H1 (cell line): ENCODE measurements at regions not wholly inside any gene's neighbourhood (a gene's known extent, or its start where the extent isn't known, plus 50 kb on each side); places are given as distances from the start of the nearest gene placed in this dataset.

Experiments used
- CTCF ChIA-PET: fragments of 300-600 bp; sonication (Branson Sonifier 250); formaldehyde crosslinking; loops from one replicate; lab custom pipeline; 2021; ENCODE audit not compliant: partially characterized antibody; lab: Charles Lee
- POLR2A ChIA-PET: fragments of 300-600 bp; sonication (Branson Sonifier 250); formaldehyde crosslinking; loops from one replicate; lab custom pipeline; 2021; ENCODE audit warnings: inconsistent platforms; ENCODE audit not compliant: partially characterized antibody; lab: Charles Lee
- DNase-seq, 2 experiments: peaks; one replicate each; pipeline versions ENCODE4 v3.0.0 to v3.0.0-alpha.2; 2010 to 2022; ENCODE audit warnings: low spot score in 2 of 2, low read depth in 1 of 2, mixed read lengths in 1 of 2
- FAIRE-seq: peaks from 2 replicates; lab custom pipeline; 2011; peaks lifted over from hg19 to GRCh38; lab: Jason Lieb, UNC
- H2AFZ ChIP-seq: 2 replicates; pipeline ENCODE4 v1.8.1; 2012; ENCODE audit warnings: low read length, inconsistent platforms
- H2AK5ac ChIP-seq: 2 replicates; pipeline ENCODE4 v1.6.1; 2013; ENCODE audit warnings: low read depth, low read length
- H2BK120ac ChIP-seq: replicated peaks from 2 replicates; pipeline ENCODE3; 2013; ENCODE audit warnings: low read depth, low read length, inconsistent platforms
- H2BK12ac ChIP-seq: 2 replicates; pipeline ENCODE4 v1.6.1; 2013; ENCODE audit warnings: low read depth, low read length
- H2BK15ac ChIP-seq: 2 replicates; pipeline ENCODE4 v1.6.1; 2013; ENCODE audit warnings: low read length
- H2BK20ac ChIP-seq: 2 replicates; pipeline ENCODE4 v1.6.1; 2013; ENCODE audit warnings: low read length
- H2BK5ac ChIP-seq: 2 replicates; pipeline ENCODE4 v1.6.1; 2013; ENCODE audit warnings: low read depth, low read length
- H3K14ac ChIP-seq: 2 replicates; pipeline ENCODE4 v1.6.1; 2013; ENCODE audit warnings: inconsistent platforms; ENCODE audit not compliant: insufficient read length
- H3K18ac ChIP-seq: 2 replicates; pipeline ENCODE4 v1.6.1; 2013; ENCODE audit warnings: low read length; ENCODE audit errors: extremely low read depth
- H3K23ac ChIP-seq: 2 replicates; pipeline ENCODE4 v1.6.1; 2013; ENCODE audit warnings: inconsistent platforms; ENCODE audit not compliant: insufficient read length
- H3K23me2 ChIP-seq: 2 replicates; pipeline ENCODE4 v1.6.1; 2013; ENCODE audit warnings: low read depth, low read length
- H3K27ac ChIP-seq: 2 replicates; pipeline ENCODE4 v1.6.1; 2011; ENCODE audit warnings: low read depth, low read length, inconsistent platforms
- H3K27me3 ChIP-seq, 4 experiments: replicated peaks in 1 of 4; 1 replicate in 1 of 4; 2 replicates in 3 of 4; pipeline versions ENCODE4 v1.6.1 to v1.8.1; 2011 to 2013; ENCODE audit warnings: low read length in 3 of 4, mild to moderate bottlenecking in 3 of 4, inconsistent platforms in 2 of 4, mixed read lengths in 2 of 4, moderate library complexity in 1 of 4; ENCODE audit not compliant: control insufficient read depth in 3 of 4, insufficient read depth in 3 of 4; ENCODE audit errors: extremely low read depth in 1 of 4
- H3K36me3 ChIP-seq, 4 experiments: 2 replicates each; pipeline versions ENCODE4 v1.6.1 to v1.8.1; 2011 to 2013; ENCODE audit warnings: mild to moderate bottlenecking in 4 of 4, low read length in 3 of 4, moderate library complexity in 2 of 4, control low read depth in 1 of 4, inconsistent platforms in 1 of 4; ENCODE audit not compliant: insufficient read depth in 4 of 4, control insufficient read depth in 2 of 4
- H3K4ac ChIP-seq: replicated peaks from 2 replicates; pipeline ENCODE3; 2013; ENCODE audit warnings: low read length, low read depth, mixed read lengths, inconsistent platforms; ENCODE audit not compliant: insufficient read length
- H3K4me1 ChIP-seq, 4 experiments: replicated peaks in 1 of 4; 1 replicate in 1 of 4; 2 replicates in 3 of 4; pipeline versions ENCODE4 v1.6.1 to v1.8.1; 2011 to 2013; ENCODE audit warnings: low read length in 3 of 4, inconsistent platforms in 2 of 4, mixed read lengths in 1 of 4; ENCODE audit not compliant: insufficient read depth in 4 of 4, control insufficient read depth in 3 of 4
- H3K4me2 ChIP-seq, 2 experiments: 2 replicates each; pipeline versions ENCODE4 v1.6.1 to v1.8.1; 2011 to 2013; ENCODE audit warnings: low read depth in 2 of 2, low read length in 2 of 2, control low read depth in 1 of 2, inconsistent platforms in 1 of 2, mild to moderate bottlenecking in 1 of 2; ENCODE audit not compliant: insufficient read depth in 1 of 2
- H3K4me3 ChIP-seq, 4 experiments: fragments of 200-600, 300-600 bp in 1 of 4; sonication (generic), shearing (Covaris generic), sonication (Bioruptor Twin) in 1 of 4; 2 replicates each; pipeline versions ENCODE4 v1.5.1 to v1.8.1; 2011 to 2016; ENCODE audit warnings: low read length in 4 of 4, low read depth in 3 of 4, control low read depth in 2 of 4, inconsistent platforms in 2 of 4, mild to moderate bottlenecking in 2 of 4, mixed read lengths in 1 of 4, moderate library complexity in 1 of 4; ENCODE audit not compliant: insufficient read depth in 2 of 4; ENCODE audit errors: extremely low read depth in 1 of 4
- H3K56ac ChIP-seq: replicated peaks from 2 replicates; pipeline ENCODE3; 2013; ENCODE audit warnings: low read depth, mild to moderate bottlenecking, mixed read lengths, low read length, inconsistent platforms; ENCODE audit not compliant: insufficient read length
- H3K79me1 ChIP-seq: 2 replicates; pipeline ENCODE4 v1.6.1; 2013; ENCODE audit warnings: low read depth, low read length, control low read depth
- H3K79me2 ChIP-seq, 2 experiments: 2 replicates each; pipeline versions ENCODE4 v1.6.1 to v1.8.1; 2012 to 2013; ENCODE audit warnings: low read length in 2 of 2, mild to moderate bottlenecking in 2 of 2, inconsistent platforms in 1 of 2; ENCODE audit not compliant: insufficient read depth in 2 of 2, control insufficient read depth in 1 of 2
- H3K9ac ChIP-seq, 4 experiments: replicated peaks in 1 of 4; 1 replicate in 1 of 4; 2 replicates in 3 of 4; pipeline versions ENCODE4 v1.6.1 to v1.8.1; 2011 to 2013; ENCODE audit warnings: low read depth in 3 of 4, low read length in 3 of 4, control low read depth in 2 of 4, mild to moderate bottlenecking in 2 of 4, moderate library complexity in 2 of 4, inconsistent platforms in 1 of 4; ENCODE audit errors: extremely low read depth in 1 of 4
- H3K9me3 ChIP-seq, 2 experiments: 2 replicates each; pipeline versions ENCODE4 v1.6.1 to v1.8.1; 2012 to 2013; ENCODE audit warnings: mild to moderate bottlenecking in 2 of 2, moderate library complexity in 2 of 2, control low read depth in 1 of 2, inconsistent platforms in 1 of 2, low read depth in 1 of 2, low read length in 1 of 2, mixed read lengths in 1 of 2; ENCODE audit not compliant: insufficient read depth in 2 of 2
- H4K20me1 ChIP-seq, 2 experiments: replicated peaks in 1 of 2; 2 replicates each; pipeline versions ENCODE3 to v1.8.1; 2011 to 2013; ENCODE audit warnings: inconsistent platforms in 2 of 2, low read length in 2 of 2, mild to moderate bottlenecking in 1 of 2; ENCODE audit not compliant: insufficient read depth in 2 of 2, control insufficient read depth in 1 of 2
- H4K5ac ChIP-seq: 2 replicates; pipeline ENCODE4 v1.6.1; 2013; ENCODE audit warnings: low read length, low read depth, mixed read lengths, inconsistent platforms; ENCODE audit not compliant: insufficient read length
- H4K8ac ChIP-seq: 2 replicates; pipeline ENCODE4 v1.8.0; 2013; ENCODE audit warnings: mild to moderate bottlenecking, moderate library complexity, low read length, inconsistent platforms; ENCODE audit not compliant: insufficient read depth; ENCODE audit errors: extremely low read depth
- H4K91ac ChIP-seq: replicated peaks from 2 replicates; pipeline ENCODE3; 2013; ENCODE audit warnings: low read length, mixed read lengths, inconsistent platforms; ENCODE audit not compliant: insufficient read length
- PHF8 ChIP-seq: fragments of 200-600 bp; sonication (generic); conservative IDR thresholded peaks from 2 replicates; pipeline ENCODE4 v1.7.1; 2012; ENCODE audit warnings: low read depth, mild to moderate bottlenecking, inconsistent platforms, low read length, moderate library complexity
- SIX5 ChIP-seq: IDR thresholded peaks from 2 replicates; pipeline ENCODE4 v1.6.1; 2011; ENCODE audit warnings: mild to moderate bottlenecking, low read depth, low read length
- WGBS, 2 experiments: shearing (Covaris generic) in 1 of 2; methylation state at CpG; one replicate each; pipeline versions ENCODE4 v1.1.6 to v1.1.7; 2013 to 2015; ENCODE audit warnings: low lambda C conversion rate in 2 of 2, mixed read lengths in 2 of 2, inconsistent platforms in 1 of 2, low coverage in 1 of 2, missing lambda C conversion rate in 1 of 2; ENCODE audit not compliant: insufficient replicate concordance in 2 of 2, insufficient coverage in 1 of 2, insufficient read length in 1 of 2; ENCODE audit errors: extremely low coverage in 1 of 2, missing lambda C conversion rate in 1 of 2; 5-methylcytosine and 5-hydroxymethylcytosine counted together

GRCh38 chr10:10587744-10588393, 429.8 kb upstream of the CELF2 start:
- H3K79me1 ChIP-seq = no peaks in the 10 kb centered on the region
- H3K4me2 ChIP-seq = no peak overlapping the region
- H4K5ac ChIP-seq = no peak overlapping the region
- H3K23me2 ChIP-seq = no peaks in the 10 kb centered on the region
- H3K27me3 ChIP-seq = no peaks in the 10 kb centered on the region
- DNase-seq (no peak), FAIRE-seq (no peak)
- no peak overlapping the region for H4K91ac ChIP-seq
- POLR2A ChIA-PET = no interaction called here
- H2BK20ac ChIP-seq = no peak overlapping the region
- H3K9ac ChIP-seq = no peak overlapping the region
- H2BK5ac ChIP-seq = no peak overlapping the region
- no peak overlapping the region for H2AK5ac ChIP-seq
- CTCF ChIA-PET = interaction anchor here (0.9 kb wide), 1 partner anchor 40 kb away, joined by 3 read pairs; no protein-coding TSS in a partner anchor
- H2BK120ac ChIP-seq = no peak overlapping the region
- no peak overlapping the region for H3K18ac ChIP-seq
- H4K20me1 ChIP-seq = no peaks in the 10 kb centered on the region
- no peak overlapping the region for H3K14ac ChIP-seq
- H3K4me1 ChIP-seq = peaks cover 0 to 3% (median 0%) of the 10 kb centered on the region in 4 experiments; a peak in 1 of 7 replicates
- H3K27ac ChIP-seq = no peak overlapping the region
- no peaks in the 10 kb centered on the region for H3K79me2 ChIP-seq
- no peak overlapping the region for H2BK15ac ChIP-seq
- H3K56ac ChIP-seq = no peak overlapping the region
- H2BK12ac ChIP-seq = 0 out of 2 replicates have a peak overlapping the region, but pooled peaks have one; percentile 3
- H4K8ac ChIP-seq = no peak overlapping the region
- H3K36me3 ChIP-seq = no peaks in the 10 kb centered on the region
- H3K4me3 ChIP-seq = no peak overlapping the region
- 87% methylated on average over 5 of the region's 5 CpGs; no CpG with 5 or more reads in 1 of the 2 experiments for WGBS, 2 experiments
- no peak overlapping the region for H3K4ac ChIP-seq
- H2AFZ ChIP-seq = 0 out of 2 replicates have a peak overlapping the region, but pooled peaks have one; percentile 33
- no peak overlapping the region for H3K23ac ChIP-seq
- TF ChIP-seq PHF8 (no peak), SIX5 (no peak)
- H3K9me3 ChIP-seq = peaks cover 0 to 4% of the 10 kb centered on the region in 2 experiments; a peak in 1 of 4 replicates
